HEK293T (cell line): ENCODE measurements at regions not wholly inside any gene's neighbourhood (a gene's known extent, or its start where the extent isn't known, plus 50 kb on each side); places are given as distances from the start of the nearest gene placed in this dataset.

Source experiments
- CTCF ChIA-PET: fragments of 350-600 bp; formaldehyde crosslinking; extraction: SDS; loops from one replicate; lab custom pipeline; 2021; ENCODE audit warnings: antibody characterized with exemption, inconsistent platforms; lab: Yijun Ruan, JAX
- POLR2A ChIA-PET: fragments of 350-600 bp; formaldehyde crosslinking; extraction: SDS; loops from one replicate; lab custom pipeline; 2020; ENCODE audit warnings: antibody characterized with exemption, inconsistent platforms; lab: Yijun Ruan, JAX
- DNase-seq: peaks from one replicate; pipeline ENCODE4 v3.0.0; 2012; ENCODE audit warnings: mixed read lengths; ENCODE audit errors: extremely low spot score
- ARNT ChIP-seq: fragments of 450-650 bp; IDR thresholded peaks from 2 replicates; pipeline ENCODE4 v1.6.1; 2017; ENCODE audit warnings: mild to moderate bottlenecking
- BHLHE40 ChIP-seq: fragments of 450-650 bp; IDR thresholded peaks from 2 replicates; pipeline ENCODE4 v1.6.1; 2016; ENCODE audit warnings: mild to moderate bottlenecking, moderate library complexity, borderline replicate concordance
- CTBP1 ChIP-seq: fragments of 450-650 bp; IDR thresholded peaks from 2 replicates; pipeline ENCODE4 v1.6.1; 2016; ENCODE audit warnings: borderline replicate concordance
- ELF4 ChIP-seq: fragments of 450-650 bp; IDR thresholded peaks from 2 replicates; pipeline ENCODE4 v1.6.1; 2017; ENCODE audit warnings: antibody characterized with exemption
- FOXA1 ChIP-seq: fragments of 450-650 bp; IDR thresholded peaks from 2 replicates; pipeline ENCODE4 v1.6.1; 2016; ENCODE audit warnings: mild to moderate bottlenecking
- FOXK2 ChIP-seq: fragments of 450-650 bp; IDR thresholded peaks from 2 replicates; pipeline ENCODE4 v1.6.1; 2016; ENCODE audit warnings: mild to moderate bottlenecking
- FOXM1 ChIP-seq: fragments of 450-650 bp; IDR thresholded peaks from 2 replicates; pipeline ENCODE4 v1.6.1; 2017; ENCODE audit warnings: mild to moderate bottlenecking, borderline replicate concordance
- HDGF ChIP-seq: fragments of 450-650 bp; IDR thresholded peaks from 2 replicates; pipeline ENCODE4 v1.6.1; 2017; ENCODE audit warnings: antibody characterized with exemption, borderline replicate concordance
- L3MBTL2 ChIP-seq: fragments of 450-650 bp; conservative IDR thresholded peaks from 2 replicates; pipeline ENCODE4 v1.6.1; 2016; ENCODE audit warnings: mild to moderate bottlenecking
- LEF1 ChIP-seq: fragments of 450-650 bp; IDR thresholded peaks from 2 replicates; pipeline ENCODE4 v1.6.1; 2017; ENCODE audit warnings: mild to moderate bottlenecking, borderline replicate concordance
- NFRKB ChIP-seq: fragments of 450-650 bp; IDR thresholded peaks from 2 replicates; pipeline ENCODE4 v1.6.1; 2016; ENCODE audit warnings: mild to moderate bottlenecking, moderate library complexity
- PKNOX1 ChIP-seq: fragments of 450-650 bp; IDR thresholded peaks from 2 replicates; pipeline ENCODE4 v1.6.1; 2016
- SP1 ChIP-seq: fragments of 450-650 bp; IDR thresholded peaks from 2 replicates; pipeline ENCODE4 v1.6.1; 2017
- SUZ12 ChIP-seq: fragments of 450-650 bp; IDR thresholded peaks from 2 replicates; pipeline ENCODE4 v1.6.1; 2016; ENCODE audit warnings: mild to moderate bottlenecking
- TARDBP ChIP-seq: fragments of 450-650 bp; IDR thresholded peaks from 2 replicates; pipeline ENCODE4 v1.6.1; 2016
- ZNF384 ChIP-seq: fragments of 450-650 bp; IDR thresholded peaks from 2 replicates; pipeline ENCODE4 v1.6.1; 2016

GRCh38 chr2:145029873-145030272 lies 510.0 kb upstream of the ZEB2 start:
- CTCF ChIA-PET, result no interaction called here
- TF ChIP-seq ZNF384 (no peak), PKNOX1 (no peak), FOXM1 (no peak), NFRKB (no peak), ARNT (no peak), LEF1 (no peak), CTBP1 (no peak), SUZ12 (no peak), BHLHE40 (no peak), FOXA1 (no peak)

GRCh38 chr2:145029081-145029480 lies 509.2 kb upstream of the ZEB2 start:
- TF ChIP-seq LEF1 (no peak), ZNF384 (no peak), NFRKB (no peak), CTBP1 (no peak)
- ChIA-PET CTCF (no interaction called here), POLR2A (no interaction called here)
- DNase-seq, result no peak

More at GRCh38 chr2:145029873-145030272, 510.0 kb upstream of the ZEB2 start:
- POLR2A ChIA-PET, result no interaction called here
- no peak for DNase-seq

- TF ChIP-seq BHLHE40 (no peak), FOXA1 (no peak), PKNOX1 (no peak), L3MBTL2 (no peak), LEF1 (no peak), SUZ12 (no peak), ARNT (no peak), FOXM1 (no peak), HDGF (no peak), SP1 (no peak)
- ChIA-PET POLR2A (no interaction called here), CTCF (no interaction called here)
- no peak for DNase-seq
Measured at GRCh38 chr2:145028101-145028920, 508.4 kb upstream of the ZEB2 start.

- ChIA-PET CTCF (no interaction called here), POLR2A (no interaction called here)
- DNase-seq, result no peak
- TF ChIP-seq CTBP1, result no peak
- TF ChIP-seq ELF4, result no peak
- TF ChIP-seq NFRKB, result no peak
- no peak for TF ChIP-seq L3MBTL2
- no peak for TF ChIP-seq FOXM1
- TF ChIP-seq ZNF384, result no peak
- no peak for TF ChIP-seq SP1
- no peak for TF ChIP-seq ARNT
- TF ChIP-seq FOXK2, result no peak
- no peak for TF ChIP-seq FOXA1
- TF ChIP-seq TARDBP, result no peak
- TF ChIP-seq LEF1, result no peak
- no peak for TF ChIP-seq PKNOX1
- no peak for TF ChIP-seq HDGF
- no peak for TF ChIP-seq BHLHE40
- TF ChIP-seq SUZ12, result no peak
Measured at GRCh38 chr2:145026456-145027455, 506.8 kb upstream of the ZEB2 start.

- CTCF ChIA-PET, result no interaction called here
- no peak for DNase-seq
- TF ChIP-seq L3MBTL2 (no peak), FOXM1 (no peak), FOXK2 (no peak), CTBP1 (no peak), SUZ12 (no peak), PKNOX1 (no peak), BHLHE40 (no peak), ZNF384 (no peak), TARDBP (no peak), ELF4 (no peak), SP1 (no peak), NFRKB (no peak), FOXA1 (no peak), LEF1 (no peak), HDGF (no peak), ARNT (no peak)
- POLR2A ChIA-PET, result no interaction called here
Measured at GRCh38 chr2:145025382-145025781, 505.5 kb upstream of the ZEB2 start.
